ENCODE measurements at regions not wholly inside any gene's neighbourhood (a gene's known extent, or its start where the extent isn't known, plus 50 kb on each side); places are given as distances from the start of the nearest gene placed in this dataset.
"Not testable (repeated sequence)": the region's sequence is repeated elsewhere in the genome, so short reads cannot be mapped to it uniquely, and the experiment has no call there.

DNA sequence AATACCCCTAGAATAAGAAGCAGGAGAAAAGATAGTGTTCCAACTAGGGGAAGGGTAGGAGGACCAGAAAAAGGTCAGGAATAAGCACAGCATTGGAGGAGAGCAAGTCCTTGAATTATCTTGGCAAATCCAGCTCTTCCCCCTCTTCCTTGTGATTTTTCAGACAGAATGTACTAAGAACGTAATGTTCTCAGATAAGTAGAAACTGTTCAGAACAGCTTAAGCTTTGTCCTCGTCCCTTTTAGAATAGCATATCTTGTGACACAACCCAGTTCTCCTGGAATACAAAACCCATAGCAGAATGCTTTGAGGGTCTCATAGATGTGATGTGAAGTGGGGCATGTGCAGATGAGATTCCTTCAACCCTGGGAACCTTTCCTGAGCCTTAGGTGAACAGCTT, 97.4 kb downstream of the EMB start:
- DNase-seq, result no peak

DNA sequence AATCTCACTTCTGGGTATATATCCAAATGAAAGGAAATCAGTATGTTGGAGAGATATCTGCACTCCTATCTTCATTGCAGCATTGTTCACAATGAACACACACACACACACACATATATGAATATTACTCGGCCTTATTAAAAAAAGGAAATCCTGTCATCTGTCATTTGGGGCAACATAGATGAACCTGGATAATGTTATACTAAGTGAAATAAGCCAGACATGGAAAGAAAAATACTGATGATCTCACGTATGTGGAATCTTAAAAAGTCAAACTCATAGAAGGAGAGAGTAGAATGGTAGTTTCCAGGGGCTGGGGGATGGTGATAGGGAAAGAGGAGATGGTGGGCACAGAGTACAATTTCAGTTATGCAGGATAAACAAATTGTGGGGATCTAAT, 100.3 kb downstream of the EMB start:
- DNase-seq, result no peak

DNA sequence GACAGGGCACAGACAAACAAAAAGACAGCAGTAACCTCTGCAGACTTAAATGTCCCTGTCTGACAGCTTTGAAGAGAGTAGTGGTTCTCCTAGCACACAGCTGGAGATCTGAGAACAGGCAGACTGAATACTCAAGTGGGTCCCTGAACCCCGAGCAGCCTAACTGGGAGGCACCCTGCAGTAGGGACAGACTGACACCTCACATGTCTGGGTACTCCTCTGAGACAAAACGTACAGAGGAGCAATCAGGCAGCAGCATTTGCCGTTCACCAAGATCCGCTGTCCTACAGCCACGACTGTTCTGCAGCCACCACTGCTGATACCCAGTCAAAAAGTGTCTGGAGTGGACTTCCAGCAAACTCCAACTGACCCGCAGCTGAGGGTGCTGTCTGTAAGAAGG, 110.5 kb downstream of the EMB start:
- DNase-seq, result not testable (repeated sequence)

DNA sequence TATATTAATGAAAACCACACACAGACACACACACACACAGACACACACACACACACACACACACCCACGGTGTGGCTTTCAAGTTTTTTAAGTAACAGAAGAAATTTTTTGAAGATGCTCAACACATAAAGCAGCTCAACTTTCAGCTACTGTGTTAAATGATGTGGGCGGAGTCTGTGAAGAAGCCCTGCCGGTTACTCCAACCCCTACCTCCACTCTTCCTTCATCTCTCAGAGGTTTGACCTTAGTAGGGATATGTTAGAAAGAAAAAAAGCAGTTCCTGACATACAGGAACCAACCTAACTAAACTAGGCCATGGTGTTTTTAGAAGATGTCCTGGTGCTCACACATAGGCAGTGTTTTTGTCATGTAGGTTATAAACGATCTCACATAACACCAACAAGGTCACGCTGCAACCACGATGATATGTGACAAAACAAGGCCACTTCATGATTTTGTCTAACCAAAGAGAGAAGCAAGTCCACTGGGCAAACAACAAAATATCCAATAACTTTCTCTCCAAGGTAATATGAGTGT, 112.8 kb downstream of the EMB start:
- no peak for DNase-seq

DNA sequence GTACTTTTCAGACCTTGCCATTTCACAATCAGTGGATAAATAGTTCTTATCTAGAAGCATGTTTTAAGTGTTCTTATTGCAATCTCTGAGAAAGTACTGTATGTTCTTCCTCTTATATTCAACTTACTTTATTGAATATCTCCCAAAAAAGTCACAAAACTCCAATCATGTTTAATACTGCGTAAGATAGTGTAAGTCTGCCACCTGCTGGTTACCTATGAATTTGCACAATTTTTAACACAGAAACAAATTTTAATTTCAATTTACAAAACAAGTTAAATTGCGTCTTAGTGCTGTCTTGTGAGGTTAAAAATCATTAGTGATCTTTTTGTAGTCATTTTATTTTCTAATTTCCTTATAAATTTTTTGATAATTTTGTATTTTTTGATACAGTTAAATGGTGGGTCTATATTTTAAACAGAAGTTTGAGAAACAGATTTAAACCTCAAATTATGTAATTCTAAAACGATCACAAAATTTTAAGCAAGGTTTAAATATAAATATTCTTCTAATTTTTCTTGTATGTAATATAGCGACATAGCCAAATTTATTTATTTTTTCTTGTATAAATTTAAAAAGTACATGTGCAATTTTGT, 115.8 kb downstream of the EMB start:
- DNase-seq, result peak; percentile 9

DNA sequence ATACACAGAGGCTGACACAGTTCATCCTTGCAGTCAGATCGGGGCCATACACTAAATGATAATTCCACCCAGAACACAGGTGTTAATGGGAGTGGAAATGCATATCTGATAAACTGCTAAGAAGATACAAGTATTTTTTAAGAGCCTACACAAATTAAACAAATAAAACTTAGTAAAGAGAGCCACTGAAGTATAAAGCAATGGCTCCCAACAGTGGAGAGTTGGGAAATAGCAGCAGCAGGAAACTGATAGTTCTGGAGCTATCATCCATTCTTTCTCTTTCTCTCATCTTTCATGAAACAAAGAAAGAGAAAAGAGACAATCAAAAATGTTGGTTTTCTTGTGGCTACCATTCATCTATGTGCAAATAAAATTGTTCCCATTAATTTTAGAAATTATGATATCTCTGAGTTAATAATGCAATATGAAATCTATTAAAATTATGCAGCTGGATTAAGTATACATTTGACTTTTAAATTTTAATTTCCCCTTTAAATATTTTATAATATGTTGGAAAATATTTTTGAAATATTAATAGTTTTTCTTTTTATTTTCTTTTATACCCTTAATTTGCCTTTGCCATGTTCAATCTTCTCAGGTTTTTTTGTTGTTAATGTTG, 120.8 kb downstream of the EMB start:
- DNase-seq, result no peak

DNA sequence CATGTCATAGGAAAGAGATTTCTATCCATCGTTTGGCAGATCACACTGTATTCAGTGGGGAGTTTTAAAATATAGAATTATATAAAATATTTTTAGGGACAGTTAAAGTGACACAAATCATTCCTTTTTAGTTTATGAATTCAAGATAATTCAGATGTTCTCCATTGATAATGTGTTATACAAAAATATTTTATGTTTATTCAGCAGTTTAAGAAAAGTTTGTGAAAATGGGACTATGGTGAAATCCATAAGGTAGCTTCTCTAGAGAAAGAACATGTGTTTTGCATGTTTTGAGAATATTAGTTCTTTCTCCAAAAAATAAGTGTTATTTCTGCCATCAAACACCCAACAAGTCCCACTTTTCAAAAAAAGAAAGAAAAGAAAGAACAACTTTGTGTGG, 122.9 kb downstream of the EMB start:
- no peak for DNase-seq

DNA sequence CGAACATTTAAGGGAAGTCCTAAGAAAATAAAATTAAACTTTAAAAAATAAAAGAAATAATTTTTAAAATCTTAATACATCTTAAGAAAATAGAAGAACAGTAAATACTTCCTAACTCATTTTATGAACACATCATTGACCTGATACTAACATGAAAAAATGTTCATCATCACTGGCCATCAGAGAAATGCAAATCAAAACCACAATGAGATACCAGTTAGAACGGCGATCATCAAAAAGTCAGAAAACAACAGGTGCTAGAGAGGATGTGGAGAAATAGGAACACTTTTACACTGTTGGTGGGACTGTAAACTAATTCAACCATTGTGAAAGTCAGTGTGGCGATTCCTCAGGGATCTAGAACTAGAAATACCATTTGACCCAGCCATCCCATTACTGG, 134.6 kb downstream of the EMB start:
- DNase-seq, result not testable (repeated sequence)

DNA sequence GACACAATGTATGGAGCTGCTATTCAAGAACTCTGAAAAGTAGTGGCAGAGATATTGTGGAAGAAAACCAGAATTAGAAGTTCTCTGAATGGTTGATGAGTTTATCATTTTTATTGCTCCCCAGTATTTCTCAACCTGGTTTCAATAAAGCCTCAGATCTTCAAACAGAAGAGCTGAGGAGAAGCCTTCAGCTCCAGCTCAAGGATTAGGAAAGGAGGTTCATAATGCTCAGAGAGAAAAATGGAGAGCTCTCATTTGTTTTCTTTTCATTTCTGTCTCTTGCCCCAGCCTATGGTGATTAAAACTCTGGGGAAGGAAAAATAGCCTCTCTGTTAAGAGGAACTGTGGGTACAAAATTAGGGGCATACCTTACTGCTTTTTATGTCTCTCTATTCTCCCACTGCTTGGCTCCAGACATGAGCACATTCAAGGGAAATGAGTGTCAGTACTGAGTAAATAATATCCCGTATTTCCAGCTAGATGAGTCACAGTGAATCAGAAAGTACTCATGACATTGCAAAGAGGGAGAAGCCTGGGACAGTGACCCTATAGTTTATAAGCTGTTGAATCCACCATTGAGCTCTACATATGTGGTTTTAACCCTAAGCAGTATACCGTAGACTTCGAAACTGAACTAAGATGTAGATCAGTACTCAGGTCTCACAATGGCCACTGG, 138.1 kb downstream of the EMB start:
- DNase-seq, result no peak

DNA sequence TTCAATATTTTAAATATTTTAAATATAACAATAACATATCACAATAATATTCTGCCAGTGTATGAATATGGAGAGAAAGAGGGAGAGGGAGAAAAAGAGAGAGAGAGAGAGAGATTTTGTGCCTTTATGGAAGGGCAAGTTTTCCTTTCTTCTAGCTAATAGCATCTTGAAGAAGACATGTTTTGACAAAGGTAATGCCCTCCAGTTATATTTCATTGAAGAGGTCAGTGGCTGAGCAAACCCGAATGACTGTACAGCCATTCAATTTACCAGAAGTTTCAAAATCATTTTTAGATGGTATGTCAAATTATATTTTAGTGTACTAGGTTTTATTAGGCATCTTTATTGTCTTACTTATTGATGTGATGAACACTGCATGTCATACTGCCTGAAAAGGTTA, 139.3 kb downstream of the EMB start:
- no peak for DNase-seq

DNA sequence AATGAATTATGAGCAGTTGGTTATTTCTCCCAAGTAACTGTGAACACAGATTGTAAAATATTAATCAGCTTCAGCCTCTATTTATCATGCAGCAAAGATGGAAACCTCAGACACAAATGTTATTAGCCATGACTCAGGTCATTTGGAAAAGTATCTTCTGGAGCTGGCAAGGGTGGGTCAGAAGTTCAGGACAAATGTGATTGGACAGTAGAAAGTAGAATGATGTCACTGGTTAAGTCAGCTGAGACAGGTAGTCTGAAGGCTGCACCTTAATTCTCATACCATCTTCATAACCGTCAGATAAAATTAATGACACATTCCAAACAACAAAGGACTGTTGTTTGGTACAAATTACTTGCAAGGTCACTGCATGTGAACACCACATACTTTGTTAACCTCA, 140.2 kb downstream of the EMB start:
- no peak for DNase-seq

DNA sequence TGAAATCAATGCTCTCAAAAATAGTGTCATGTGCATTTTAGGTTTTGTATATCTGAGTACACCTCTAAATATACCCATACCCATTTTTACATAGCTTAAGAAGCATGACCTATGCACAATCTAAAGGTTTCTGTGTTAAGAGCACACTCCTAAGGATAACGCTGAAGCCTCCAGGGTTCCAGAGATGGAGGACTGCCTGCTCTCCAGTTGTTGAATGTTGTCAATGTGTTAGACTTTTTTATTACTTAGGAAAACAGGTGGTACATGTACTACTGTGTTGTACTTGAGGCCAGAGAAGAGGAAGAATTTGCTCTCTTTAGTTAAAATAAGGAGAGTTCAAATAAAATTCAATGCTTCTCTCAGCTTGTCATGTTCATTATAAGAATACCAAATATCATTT, 141.2 kb downstream of the EMB start:
- DNase-seq, result no peak

DNA sequence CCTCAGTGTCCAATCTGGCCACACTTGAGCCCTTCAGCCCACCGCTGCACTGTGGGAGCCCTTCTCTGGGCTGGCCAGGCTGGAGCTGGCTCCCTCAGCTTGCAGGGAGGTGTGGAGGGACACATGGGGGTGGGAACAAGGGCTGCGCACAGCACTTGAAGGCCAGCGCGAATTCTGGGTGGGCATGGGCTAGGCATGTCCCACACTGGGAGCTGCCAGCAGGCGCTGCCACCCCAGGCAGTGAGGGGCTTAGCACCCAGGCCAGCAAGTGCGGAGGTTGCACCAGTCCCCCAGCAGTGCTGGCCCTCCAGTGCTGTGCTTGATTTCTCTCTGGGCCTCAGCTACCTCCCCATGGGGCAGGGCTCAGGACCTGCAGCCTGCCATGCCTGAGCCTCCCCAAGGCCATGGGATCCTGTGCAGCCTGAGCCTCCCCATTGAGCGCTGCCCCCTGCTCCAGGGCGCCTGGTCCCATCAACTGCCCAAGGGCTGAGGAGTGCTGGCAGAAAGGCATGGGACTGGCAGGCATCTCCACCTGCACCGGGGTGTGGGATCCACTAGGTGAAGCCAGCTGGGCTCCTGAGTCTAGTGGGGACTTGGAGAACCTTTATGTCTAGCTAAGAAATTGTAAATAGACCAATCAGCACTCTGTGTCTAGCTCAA, 148.2 kb downstream of the EMB start:
- no peak for DNase-seq

DNA sequence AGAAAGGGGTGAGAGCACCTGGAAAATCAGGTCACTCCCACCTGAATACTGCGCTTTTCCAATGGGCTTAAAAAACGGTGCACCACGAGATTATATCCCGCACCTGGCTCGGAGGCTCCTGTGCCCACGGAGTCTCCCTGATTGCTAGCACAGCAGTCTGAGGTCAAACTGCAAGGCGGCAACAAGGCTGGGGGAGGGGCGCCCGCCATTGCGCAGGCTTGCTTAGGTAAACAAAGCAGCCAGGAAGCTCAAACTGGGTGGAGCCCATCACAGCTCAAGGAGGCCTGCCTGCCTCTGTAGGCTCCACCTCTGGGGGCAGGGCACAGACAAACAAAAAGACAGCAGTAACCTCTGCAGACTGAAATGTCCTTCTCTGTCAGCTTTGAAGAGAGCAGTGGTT, 160.6 kb downstream of the EMB start:
- not testable (repeated sequence) for DNase-seq

Data from NCI-H146 (cell line).